Activated CD8-positive, alpha-beta memory T cell treated with anti-CD3 and anti-CD28 coated beads for 36 hours (primary cell): ENCODE measurements at regions not wholly inside any gene's neighbourhood (a gene's known extent, or its start where the extent isn't known, plus 50 kb on each side); places are given as distances from the start of the nearest gene placed in this dataset.

Experiments
- CTCF ChIA-PET: fragments of 350-600 bp; sonication (Branson Sonifier 250); formaldehyde crosslinking; loops from one replicate; lab custom pipeline; 2021; ENCODE audit warnings: antibody characterized with exemption; lab: Charles Lee
- POLR2A ChIA-PET: fragments of 350-600 bp; sonication (Branson Sonifier 250); formaldehyde crosslinking; loops from one replicate; lab custom pipeline; 2021; ENCODE audit warnings: antibody characterized with exemption; lab: Charles Lee

- POLR2A ChIA-PET: no interaction called here
- CTCF ChIA-PET: no interaction called here
Measured at GRCh38 chr2:147659051-147659450, 185.8 kb upstream of the ACVR2A start.

- ChIA-PET POLR2A (no interaction called here), CTCF (no interaction called here)
Measured at GRCh38 chr2:147657086-147658000, 187.5 kb upstream of the ACVR2A start.

GRCh38 chr2:147649998-147650397, 194.8 kb upstream of the ACVR2A start:
- CTCF ChIA-PET: no interaction called here

GRCh38 chr2:147649286-147649685, 195.5 kb upstream of the ACVR2A start:
- ChIA-PET POLR2A (no interaction called here), CTCF (no interaction called here)

More at GRCh38 chr2:147649998-147650397, 194.8 kb upstream of the ACVR2A start:
- POLR2A ChIA-PET: no interaction called here

GRCh38 chr2:147648471-147648870, 196.4 kb upstream of the ACVR2A start:
- ChIA-PET CTCF (no interaction called here), POLR2A (no interaction called here)

- POLR2A ChIA-PET: no interaction called here
- CTCF ChIA-PET: no interaction called here
Measured at GRCh38 chr2:147647816-147648215, 197.0 kb upstream of the ACVR2A start.

GRCh38 chr2:147646818-147647468, 197.9 kb upstream of the ACVR2A start:
- ChIA-PET CTCF (no interaction called here), POLR2A (no interaction called here)

- ChIA-PET POLR2A (no interaction called here), CTCF (no interaction called here)
Measured at GRCh38 chr2:147644491-147644890, 200.3 kb upstream of the ACVR2A start.

- ChIA-PET POLR2A (no interaction called here), CTCF (no interaction called here)
Measured at GRCh38 chr2:147642765-147643164, 202.1 kb upstream of the ACVR2A start.

GRCh38 chr2:147641651-147642050, 203.2 kb upstream of the ACVR2A start:
- ChIA-PET POLR2A (no interaction called here), CTCF (no interaction called here)

- CTCF ChIA-PET: no interaction called here
Measured at GRCh38 chr2:147639891-147640290, 204.9 kb upstream of the ACVR2A start.

GRCh38 chr2:147639386-147639785, 205.4 kb upstream of the ACVR2A start:
- POLR2A ChIA-PET: no interaction called here
- CTCF ChIA-PET: interaction anchor here (0.6 kb wide), 1 partner anchor 84 kb away, joined by 3 read pairs; no protein-coding TSS in a partner anchor

More at GRCh38 chr2:147639891-147640290, 204.9 kb upstream of the ACVR2A start:
- POLR2A ChIA-PET: no interaction called here

GRCh38 chr2:147636886-147637285, 207.9 kb upstream of the ACVR2A start:
- ChIA-PET POLR2A (no interaction called here), CTCF (interaction anchor here (0.6 kb wide), 1 partner anchor 9 kb away, joined by 4 read pairs; no protein-coding TSS in a partner anchor)

- CTCF ChIA-PET: interaction anchor here (0.6 kb wide), 1 partner anchor 9 kb away, joined by 4 read pairs; no protein-coding TSS in a partner anchor
- POLR2A ChIA-PET: no interaction called here
Measured at GRCh38 chr2:147636238-147636882, 208.5 kb upstream of the ACVR2A start.

- ChIA-PET CTCF (no interaction called here), POLR2A (no interaction called here)
Measured at GRCh38 chr2:147634826-147635225, 210.0 kb upstream of the ACVR2A start.

GRCh38 chr2:147632198-147632597, 212.6 kb upstream of the ACVR2A start:
- ChIA-PET CTCF (no interaction called here), POLR2A (no interaction called here)

GRCh38 chr2:147631294-147631693, 213.5 kb upstream of the ACVR2A start:
- POLR2A ChIA-PET: no interaction called here

GRCh38 chr2:147630585-147630984, 214.2 kb upstream of the ACVR2A start:
- POLR2A ChIA-PET: no interaction called here
- CTCF ChIA-PET: no interaction called here

More at GRCh38 chr2:147631294-147631693, 213.5 kb upstream of the ACVR2A start:
- CTCF ChIA-PET: no interaction called here

- POLR2A ChIA-PET: interaction anchor here (0.5 to 0.6 kb wide), 2 partner anchors 18 to 228 kb away, joined by 3 read pairs; no protein-coding TSS in a partner anchor
- CTCF ChIA-PET: no interaction called here
Measured at GRCh38 chr2:147628971-147629421, 215.8 kb upstream of the ACVR2A start.

GRCh38 chr2:147623328-147623727, 221.5 kb upstream of the ACVR2A start:
- CTCF ChIA-PET: no interaction called here
- POLR2A ChIA-PET: no interaction called here
